ENCODE measurements at regions not wholly inside any gene's neighbourhood (a gene's known extent, or its start where the extent isn't known, plus 50 kb on each side); places are given as distances from the start of the nearest gene placed in this dataset.
A peak's percentile ranks its signal among the peaks of the same experiment; 100 is the strongest.

DNA sequence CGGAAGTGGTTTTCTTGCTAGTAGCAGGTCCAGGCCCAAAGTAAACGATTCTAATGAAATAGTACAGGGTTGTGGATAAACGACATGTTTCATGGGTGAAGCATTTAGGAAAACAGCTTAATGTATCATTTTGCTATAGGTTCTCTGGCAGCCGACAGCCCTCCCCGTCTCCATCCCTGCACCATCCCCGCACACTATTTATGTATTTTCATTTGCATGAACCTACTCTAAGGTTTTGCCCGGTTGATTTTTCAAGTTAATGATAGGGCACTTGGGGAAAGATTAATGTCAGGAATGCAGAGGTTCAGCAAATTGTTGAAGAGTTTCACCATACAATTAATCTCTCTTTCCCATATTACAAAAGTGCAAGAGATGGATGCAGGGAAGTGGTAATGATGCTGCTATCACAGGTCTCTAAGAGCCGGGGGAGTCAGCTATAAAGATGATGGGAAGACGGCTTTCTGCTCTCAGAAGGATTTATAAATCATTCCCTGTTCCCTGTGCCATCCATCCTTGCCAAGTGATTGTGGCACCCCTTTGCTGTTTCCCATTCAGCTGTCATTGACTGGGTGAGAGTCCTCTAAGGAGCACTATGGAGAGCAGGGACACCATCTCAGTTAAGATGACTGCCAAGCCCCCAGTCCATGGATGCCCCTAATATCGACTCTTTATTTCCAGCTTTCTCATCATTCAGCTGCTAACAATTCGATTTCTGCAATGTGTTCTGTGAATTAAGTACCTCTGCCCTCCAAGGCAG, 186.3 kb downstream of the IRS2 start:
- no peak for DNase-seq (ENCODE audit: low read depth)

DNA sequence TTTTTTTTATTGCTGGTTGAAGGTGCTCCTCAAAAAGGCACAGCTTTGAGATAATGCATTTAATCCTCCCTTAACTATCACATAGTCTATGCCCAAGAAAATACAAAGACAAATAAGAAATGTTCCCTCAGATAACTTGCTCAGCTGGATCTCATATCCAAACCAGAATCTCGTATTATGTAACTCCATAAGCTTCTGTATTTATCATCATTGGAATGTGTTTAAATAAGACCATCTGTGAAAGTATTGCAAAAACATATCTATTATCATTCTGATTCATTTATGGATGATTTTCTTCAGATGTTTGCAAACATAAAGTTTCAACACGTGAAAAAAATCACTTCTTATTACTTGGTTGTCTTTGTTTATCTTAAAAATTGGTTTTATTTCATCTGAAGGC, 190.9 kb downstream of the IRS2 start:
- no peak for DNase-seq (ENCODE audit: low read depth)

DNA sequence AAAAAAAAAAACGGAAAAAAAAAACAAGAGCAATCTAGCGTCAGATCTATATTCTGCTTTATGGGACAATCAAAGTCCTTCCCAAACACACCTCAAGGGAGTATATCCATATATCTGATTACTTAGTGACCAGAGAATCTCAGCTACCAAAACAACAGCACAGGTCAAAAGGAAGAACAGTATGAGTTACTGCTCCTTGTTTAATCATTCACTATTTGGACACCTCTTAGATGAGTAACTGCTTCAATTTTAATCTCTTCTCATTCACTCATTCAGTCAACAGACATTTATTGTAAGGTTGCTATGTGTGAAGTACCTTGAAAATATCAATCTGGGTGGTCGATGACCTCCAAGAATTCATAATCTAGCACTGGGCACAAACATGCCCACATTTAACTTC, 193.2 kb downstream of the IRS2 start:
- DNase-seq (ENCODE audit: low read depth), result no peak

GRCh38 chr13:109592770-109593169, 193.6 kb downstream of the IRS2 start:
- no peak for DNase-seq (ENCODE audit: low read depth)

DNA sequence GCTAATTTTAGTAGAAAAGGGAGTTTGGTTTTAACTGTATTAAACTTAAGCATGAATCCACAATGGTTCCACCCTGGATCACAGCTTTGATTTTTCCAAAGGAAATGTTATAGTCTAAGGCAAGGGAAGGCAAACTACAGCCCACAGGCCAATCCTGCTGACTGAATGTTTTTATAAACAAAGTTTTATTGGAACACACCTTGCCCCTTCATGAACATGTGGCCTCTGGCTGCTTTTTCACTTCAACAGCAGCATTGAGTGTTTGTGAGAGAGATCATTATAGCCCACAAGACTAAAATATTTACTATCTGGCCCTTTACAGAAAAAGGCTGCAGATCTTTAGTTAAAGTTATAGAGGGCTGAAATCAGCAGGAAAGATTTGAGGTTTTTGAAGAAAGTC, 198.7 kb downstream of the IRS2 start:
- DNase-seq (ENCODE audit: low read depth), result no peak

- no peak for DNase-seq (ENCODE audit: low read depth)
Observed at GRCh38 chr13:109586509-109587346, 199.7 kb downstream of the IRS2 start.

DNA sequence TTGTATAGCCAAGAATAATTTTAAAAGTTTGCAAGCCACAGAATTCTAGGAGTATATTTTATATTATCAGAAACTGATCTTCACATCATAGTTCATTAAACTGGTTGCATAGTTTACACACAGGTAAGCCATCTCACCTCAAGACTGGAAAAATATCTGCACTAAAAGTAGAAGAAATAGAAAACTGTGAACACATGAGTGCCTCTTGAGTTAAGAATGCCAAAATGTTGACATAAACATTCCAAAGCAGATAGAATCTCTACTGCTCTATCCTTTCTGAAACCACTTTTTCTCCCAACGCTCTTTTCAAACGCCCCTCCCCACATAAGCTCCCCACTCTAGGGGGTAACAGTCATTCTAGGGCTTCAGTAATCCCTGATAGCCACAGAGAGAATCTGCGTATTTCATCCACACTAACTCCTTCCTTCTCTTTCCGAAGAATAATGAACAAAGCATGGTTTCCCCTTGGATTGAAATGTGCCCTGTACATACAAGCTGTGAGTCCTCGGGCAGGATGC, 201.5 kb downstream of the IRS2 start:
- DNase-seq (ENCODE audit: low read depth), result no peak

DNA sequence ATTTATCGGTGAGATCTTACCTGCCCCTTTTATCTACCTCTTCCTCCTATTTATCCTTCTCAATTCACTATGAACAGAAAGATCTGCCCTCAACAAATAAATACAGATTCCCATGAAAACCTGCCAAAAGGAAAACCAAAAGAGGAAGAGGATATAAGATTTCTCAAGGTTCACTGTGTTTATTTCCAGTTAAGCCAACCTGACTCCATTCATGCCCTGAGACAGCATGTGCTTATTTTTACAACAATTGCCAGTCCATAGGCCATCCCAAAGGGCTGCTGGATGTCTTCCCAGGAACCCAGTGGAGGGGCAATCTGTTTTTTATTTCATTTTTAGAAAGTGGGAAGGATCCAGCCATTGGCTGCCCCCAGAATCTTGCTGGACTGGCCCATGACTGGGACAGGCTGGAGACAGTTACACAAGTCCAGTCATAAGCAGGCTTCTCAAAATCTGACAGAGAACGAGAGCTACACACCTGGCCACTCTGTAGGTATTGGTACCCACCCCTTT, 209.1 kb downstream of the IRS2 start:
- no peak for DNase-seq (ENCODE audit: low read depth)

DNA sequence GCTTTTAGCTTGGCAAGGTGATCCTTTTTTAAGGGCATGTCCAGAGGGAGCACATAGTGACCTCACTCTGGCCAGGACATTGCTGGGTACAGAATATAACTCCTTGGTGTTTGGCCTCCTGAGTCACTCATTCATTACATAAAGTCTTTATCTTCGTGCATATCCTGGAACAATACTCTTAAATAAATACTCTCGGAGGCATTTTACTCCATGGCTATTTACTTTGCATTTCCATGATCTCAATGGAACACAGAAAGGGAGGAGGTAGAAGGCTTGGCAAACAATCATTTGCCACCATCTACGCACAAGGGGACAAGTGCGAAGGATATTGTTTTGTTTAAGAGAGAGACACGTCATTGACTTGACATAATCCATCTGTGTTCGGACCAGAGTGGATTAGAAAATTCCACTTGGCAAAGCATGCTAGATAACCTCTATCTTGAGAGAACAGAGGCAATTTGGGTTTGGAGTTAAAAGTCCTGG, 210.0 kb downstream of the IRS2 start:
- DNase-seq (ENCODE audit: low read depth), result no peak

DNA sequence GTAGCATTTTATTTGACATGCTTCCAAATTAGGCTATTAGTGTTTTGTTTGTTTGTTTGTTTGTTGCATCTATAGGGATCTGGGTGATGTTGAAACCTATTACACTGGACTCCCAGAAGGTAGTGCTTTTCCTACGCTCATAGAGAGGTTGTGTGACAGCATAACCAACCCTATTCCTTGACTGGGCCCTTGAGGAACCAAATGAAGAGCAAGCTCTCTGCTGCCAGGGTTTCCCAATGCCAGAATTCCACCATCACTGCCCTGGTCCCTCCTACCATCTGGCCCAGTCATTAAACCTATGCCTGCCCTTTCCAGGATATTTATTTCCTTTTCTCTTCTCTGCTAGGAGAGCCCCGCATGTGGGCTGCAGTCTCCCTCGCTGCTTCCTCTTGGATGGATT, 210.6 kb downstream of the IRS2 start:
- no peak for DNase-seq (ENCODE audit: low read depth)

DNA sequence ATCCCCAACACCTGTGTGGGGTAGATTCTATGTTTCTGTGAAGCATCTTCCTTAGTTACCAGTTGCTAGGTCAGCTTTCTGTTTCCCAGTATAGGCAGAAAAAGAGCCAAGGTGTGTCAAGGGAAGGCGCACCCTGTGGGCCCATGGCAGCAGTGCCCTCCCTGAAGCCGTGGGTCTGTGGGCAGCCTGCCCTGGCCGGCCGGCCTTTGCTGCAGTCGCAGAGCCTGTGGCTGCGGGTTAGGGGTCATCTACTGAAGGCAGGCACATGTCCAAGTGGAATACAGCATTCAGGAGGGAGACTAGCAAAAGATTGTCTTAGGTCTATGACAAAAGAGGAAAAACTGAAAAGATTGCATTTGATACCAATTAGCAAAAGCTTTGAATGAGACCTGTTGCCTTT, 214.0 kb downstream of the IRS2 start:
- no peak for DNase-seq (ENCODE audit: low read depth)

DNA sequence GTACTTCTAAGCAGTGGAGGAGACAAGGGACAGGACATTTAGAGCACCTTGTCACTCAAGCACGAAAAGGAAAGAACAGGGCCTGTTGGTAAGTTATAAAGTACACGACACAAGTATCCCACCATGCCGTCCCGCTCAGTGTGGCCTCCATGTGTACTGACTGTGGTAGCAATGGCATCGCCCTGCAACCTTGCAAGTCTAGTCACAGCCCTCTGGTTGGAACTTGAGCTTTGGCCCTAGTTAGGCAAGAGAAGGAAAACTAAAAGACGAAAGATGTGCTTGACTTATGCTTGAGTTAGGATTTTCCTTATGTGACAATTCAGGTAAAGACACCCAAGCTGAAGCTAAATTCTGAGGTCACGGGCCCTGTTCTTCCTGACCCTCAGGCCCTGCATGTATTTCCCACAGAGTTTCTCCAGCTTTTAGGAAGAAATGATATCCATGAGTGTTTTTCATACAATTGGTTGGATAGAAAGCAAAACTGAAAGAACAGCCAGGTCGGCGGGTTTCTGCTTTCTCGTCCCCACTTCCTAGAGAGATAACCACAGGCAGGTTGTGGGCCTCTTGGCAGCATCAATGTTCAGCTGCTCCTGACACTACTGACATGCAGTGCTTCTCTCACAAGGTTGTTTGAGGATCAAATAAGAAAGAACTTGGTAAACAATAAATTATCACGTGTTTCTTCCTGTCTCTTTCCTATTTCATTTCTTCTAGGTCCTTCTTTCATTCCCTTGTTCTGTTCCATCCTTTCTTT, 216.2 kb downstream of the IRS2 start:
- DNase-seq (ENCODE audit: low read depth), result peak; percentile 5

DNA sequence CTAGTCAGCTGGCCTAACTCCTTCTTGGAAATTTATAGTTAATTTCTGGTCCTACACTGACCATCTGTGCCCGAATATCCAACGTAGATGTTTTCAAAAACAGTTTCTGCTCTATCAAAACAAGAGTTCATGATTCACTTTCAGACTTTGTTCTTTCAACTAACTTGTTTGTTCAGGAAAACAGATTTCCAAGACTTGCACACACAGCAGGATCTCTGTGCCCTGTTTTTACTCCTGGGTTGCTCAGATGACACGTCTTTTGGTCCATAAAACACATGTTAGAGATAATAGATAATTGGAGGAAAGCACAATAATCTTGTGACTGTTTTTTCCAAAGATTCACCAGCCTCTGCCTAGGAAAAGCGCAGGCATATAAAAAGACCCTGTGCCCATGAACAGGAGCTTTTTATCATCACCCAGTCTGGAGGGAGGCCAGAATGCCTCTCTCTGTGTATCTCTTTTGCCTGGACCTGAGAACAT, 218.0 kb downstream of the IRS2 start:
- DNase-seq (ENCODE audit: low read depth), result no peak

GRCh38 chr13:109567315-109567714, 219.1 kb downstream of the IRS2 start:
- no peak for DNase-seq (ENCODE audit: low read depth)

DNA sequence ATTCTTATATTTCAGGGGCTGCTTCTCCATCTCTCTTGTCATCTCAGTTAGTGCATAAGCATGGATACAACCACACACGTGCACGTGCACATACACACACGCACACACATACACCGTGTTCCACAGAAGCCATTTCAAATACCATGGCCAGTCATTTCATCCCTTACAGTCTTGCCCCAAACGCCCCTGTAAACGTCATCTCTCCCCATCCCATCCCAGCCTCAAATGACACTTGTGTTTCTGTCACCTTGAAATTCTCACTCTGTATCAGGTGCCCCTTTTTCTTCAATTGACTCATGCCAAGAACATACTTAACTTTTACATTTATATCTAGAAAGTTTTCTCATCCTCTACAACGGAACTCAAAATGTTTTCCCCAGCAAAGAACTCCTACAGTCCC, 220.5 kb downstream of the IRS2 start:
- DNase-seq (ENCODE audit: low read depth), result no peak

GRCh38 chr13:109548374-109548773, 238.0 kb downstream of the IRS2 start:
- DNase-seq (ENCODE audit: low read depth), result no peak

DNA sequence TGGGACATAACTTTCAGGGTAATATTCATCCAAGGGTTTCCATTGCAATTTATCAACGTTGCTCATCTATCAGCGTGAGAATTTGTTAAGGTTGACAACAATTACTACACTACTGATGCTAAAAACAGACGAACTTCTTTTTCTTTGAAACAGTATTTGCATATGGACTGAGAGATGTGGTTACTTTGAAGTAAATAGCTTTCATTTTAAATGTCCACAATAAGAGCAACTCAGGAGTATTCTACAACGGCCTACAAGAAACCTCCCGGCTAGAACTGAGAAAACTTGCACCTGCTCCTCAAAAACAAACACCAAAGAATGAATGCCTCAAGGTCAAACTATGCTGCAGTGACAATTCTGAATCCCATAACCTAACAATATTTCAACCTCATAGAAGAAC, 238.4 kb downstream of the IRS2 start:
- no peak for DNase-seq (ENCODE audit: low read depth)

DNA sequence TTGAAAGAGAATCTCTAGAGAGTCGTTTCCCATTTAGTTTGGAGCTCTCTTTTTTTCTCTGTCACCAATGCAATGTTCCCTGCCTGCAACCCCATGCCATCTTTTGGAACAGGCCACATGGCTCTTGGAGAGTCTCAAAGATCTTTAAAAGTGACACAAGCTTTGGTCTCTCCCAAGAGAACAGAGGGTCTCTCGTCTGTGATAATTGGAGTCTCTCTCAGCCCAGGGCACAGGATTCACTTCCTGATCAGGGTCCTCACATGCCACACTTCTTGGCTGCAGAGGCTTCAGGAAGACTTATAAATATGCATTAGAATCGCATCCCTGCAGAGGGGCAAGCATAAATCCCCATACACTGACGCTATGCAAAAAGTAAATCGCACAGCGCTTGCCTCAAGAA, 240.5 kb downstream of the IRS2 start:
- DNase-seq (ENCODE audit: low read depth), result no peak

DNA sequence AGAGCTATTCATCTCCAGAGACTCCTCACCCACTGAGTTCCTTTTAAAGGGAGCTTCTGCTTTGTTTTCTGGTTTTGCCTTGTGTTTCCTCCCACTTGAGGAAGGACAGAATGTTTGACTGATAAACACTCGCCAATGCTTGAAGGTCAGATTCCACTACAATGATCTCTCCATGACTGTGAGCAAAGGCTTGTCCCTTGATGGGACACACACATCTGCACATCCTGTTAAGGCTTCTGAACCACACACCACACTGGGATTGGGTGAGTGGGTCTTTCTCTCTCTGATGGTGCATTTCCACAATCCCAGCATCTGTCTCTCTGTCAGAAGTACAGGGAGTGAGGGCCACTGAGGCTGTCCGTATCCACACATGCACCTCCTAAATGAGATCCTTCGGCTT, 245.3 kb downstream of the IRS2 start:
- no peak for DNase-seq (ENCODE audit: low read depth)

DNA sequence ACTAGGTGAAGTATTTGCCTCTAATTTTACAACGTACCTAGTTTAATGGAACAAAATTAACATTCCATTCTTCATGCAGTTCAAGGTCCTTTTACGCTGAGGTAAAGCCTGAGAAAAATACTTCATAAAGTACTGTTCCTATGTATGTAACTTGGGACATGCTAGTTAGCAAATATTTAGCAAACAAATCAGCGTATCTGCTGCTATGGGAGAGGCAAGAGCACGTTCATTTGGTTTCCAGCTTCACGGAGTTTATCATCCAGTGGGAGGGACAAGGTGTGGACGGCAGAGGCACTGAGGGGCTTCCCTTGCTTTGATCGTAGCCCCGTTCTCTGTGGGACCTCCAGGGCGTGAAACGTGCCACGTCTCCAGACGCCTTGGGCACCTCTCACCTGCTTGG, 248.8 kb downstream of the IRS2 start:
- no peak for DNase-seq (ENCODE audit: low read depth)

DNA sequence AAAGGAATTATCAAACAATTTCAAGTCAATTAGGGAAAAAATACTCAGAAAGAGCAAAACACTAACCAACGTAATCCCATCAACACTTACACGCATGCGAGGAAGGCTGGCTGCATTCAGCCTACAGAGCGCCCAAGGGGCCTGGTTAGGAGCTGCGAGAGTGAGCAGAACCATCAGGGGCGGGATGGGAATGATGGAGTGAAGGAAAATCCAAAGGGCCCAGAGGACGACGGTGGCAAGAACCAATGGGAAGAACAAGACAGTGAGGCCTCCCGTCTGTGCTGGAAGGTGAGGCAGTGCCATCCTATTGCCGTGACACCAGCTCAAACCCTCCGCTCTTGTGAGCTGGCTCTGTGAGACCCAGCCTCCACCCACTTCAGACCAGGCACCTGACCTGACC, 253.0 kb downstream of the IRS2 start:
- no peak for DNase-seq (ENCODE audit: low read depth)

GRCh38 chr13:109529964-109530363, 256.4 kb downstream of the IRS2 start:
- DNase-seq (ENCODE audit: low read depth), result no peak
